Forelimb muscle (tissue), 1 donor: ENCODE measurements at regions not wholly inside any gene's neighbourhood (a gene's known extent, or its start where the extent isn't known, plus 50 kb on each side); places are given as distances from the start of the nearest gene placed in this dataset.

Experiments used
- DNase-seq: peaks from one replicate; pipeline ENCODE4 v3.0.0-alpha.2; 2013; ENCODE audit warnings: low read depth

DNA sequence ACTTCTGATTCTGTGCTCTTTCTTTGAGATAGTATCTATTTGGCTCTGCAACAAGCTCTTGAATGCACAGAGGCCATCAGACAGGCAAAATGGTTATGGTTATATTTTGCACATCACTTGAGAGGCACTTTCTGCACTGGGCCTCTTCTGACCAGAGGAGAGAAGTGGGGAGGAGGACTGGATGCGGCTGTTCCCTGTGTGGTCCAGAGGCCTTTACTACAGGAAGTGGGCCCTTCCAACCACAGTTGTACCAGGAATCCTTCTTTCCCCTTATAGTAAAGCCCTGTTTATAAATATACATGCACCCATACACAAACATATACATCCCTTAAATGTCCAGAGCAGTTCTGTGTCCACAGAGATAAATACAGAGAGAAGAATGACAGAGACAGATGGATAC, 182.7 kb upstream of the HHIP start:
- no peak for DNase-seq

DNA sequence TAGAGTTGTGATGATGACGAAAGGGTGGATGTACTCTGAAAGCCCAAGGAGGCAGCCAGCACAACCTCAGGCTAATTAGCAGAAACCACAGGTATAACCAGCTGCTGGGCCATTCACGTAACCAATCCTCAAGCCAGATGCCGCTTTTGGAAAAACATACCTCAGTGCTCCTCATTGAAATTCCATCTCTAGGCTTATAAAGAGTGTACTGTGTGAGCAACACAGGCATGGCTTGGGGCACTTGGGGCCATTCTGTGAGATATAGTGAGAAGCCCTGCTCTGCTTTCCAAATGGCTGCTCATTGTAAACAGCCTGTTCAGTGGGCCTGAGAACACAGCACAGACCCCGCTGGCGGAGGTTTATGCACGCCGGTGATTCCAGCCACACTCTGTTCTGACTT, 182.1 kb upstream of the HHIP start:
- no peak for DNase-seq

DNA sequence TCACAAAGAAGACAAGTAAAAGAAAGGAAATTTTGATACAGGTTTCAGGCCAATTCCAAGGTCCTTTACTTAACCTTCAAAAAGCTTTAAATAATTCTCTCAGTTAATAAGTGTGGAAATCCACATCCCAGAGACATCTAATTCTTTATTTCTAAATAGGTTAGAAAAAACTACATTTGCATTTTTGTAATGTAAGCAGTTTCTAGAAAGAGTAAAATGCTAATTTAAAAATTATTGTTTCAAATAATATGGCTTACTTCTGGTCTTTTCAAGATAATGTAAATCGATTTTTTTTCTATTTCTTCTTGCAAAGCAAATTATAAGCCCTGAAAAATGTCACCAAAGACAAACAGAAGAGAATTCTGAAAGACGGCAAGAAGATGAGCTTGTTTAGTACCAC, 180.4 kb upstream of the HHIP start:
- DNase-seq, result no peak

DNA sequence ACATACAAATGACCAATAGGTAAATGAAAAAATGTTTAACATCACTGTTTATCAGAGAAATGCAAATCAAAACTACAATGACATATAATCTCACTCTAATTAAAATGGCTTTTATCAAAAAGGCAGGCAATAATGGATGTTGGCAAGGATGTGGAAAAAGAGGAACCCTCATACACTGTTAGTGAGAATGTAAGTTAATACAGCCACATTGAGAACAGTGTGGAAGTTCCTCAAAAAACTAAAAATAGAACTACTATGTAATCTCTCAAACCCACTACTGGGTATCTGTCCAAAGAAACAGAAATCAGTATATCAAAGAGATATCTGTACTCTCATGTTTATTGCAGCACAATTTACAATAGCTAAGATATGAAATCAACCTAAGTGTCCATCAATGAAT, 165.9 kb upstream of the HHIP start:
- no peak for DNase-seq

DNA sequence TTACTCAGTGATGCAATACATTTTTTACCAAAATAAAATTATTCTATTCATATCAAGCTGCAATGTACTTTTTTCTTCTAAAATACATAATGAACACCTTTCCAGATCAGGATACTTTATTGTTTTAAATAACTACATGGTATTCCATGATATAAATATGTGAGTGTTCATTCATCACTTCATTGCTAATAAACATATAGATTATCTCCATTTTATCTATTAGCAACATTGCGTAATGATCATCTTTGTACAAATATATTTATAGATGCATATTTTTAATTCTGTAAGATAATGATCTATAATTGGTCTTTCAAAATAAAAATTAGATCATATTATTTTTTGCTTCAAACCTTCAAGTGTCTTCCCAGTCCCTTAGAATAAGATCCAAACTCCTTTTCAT, 156.1 kb upstream of the HHIP start:
- no peak for DNase-seq

DNA sequence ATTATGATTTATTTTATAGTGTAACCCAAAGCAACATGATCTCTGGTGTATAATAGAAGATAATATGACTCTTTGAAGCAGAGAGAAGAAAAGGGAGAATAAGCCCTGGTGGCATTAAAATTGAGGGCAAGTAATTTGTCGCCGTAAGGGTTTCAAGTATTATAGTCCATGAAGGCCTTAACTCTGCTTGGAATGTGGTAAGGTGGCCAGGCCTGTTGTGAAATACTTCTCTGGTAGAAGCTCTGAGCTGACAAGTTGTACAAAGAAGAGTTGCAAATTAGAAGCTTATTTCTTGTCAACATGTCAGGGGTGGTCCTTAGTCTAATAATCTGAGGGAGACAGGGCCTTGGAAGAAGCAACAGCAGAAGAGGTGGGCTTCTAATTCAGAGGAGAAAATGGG, 151.7 kb upstream of the HHIP start:
- DNase-seq, result no peak

DNA sequence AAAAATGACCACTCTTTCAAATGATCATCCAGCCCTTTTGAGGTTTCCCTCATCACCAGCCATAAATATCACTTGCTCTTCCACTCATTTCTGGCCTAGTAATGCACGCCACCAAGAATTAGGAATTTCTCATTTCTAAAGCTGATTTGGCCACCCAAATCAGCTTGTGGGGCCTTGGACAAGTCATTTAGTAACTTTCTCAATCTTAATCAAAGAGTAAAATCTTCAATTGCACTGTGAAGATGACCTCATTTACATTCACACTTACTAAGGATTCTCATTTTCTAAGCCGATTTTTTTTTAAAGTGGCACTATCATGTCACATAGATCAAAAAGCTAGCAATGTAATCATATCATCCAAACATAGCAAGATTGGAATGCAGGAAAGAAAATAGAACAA, 150.0 kb upstream of the HHIP start:
- DNase-seq, result no peak

DNA sequence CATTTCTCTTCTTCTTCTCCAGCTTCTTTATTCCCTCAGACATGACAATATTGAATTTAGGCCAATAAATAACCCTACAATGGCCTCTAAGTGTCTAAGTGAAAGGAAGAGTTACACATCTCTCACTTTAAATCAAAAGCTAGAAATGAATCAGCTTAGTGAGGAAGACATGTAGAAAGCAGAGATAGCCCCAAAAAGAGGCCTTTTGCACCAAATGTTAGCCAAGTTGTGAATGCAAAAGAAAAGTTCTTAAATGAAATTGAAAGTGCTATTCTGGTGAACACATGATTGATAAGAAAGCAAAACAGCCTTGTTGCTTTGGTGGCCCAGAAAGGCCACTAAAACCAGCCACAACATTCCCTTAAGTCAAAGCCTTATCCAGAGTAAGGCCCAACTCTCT, 146.2 kb upstream of the HHIP start:
- DNase-seq, result no peak

DNA sequence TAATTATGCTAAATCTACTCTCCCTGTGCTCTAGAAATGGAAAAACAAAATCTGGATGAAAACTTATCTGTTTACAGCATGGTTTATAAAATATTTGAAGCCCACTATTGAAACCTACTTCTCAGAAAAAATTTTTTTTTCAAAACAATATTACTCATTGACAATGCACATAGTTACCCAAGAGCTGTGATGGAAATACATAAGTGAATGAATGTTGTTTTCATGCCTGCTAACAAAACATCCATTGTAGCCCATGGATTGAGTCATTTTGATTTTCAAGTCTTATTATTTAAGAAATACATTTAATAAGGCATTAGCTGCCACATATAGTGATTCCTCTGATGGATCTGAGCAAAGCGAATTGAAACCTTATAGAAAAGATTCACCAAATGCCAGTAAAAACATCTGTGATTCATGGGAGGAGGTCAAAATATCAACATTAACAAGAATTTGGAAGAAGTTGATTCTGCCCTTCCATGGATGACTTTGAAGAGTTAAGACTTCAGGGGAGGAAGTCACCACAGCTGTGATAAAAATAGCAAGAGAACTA, 144.7 kb upstream of the HHIP start:
- DNase-seq, result no peak

DNA sequence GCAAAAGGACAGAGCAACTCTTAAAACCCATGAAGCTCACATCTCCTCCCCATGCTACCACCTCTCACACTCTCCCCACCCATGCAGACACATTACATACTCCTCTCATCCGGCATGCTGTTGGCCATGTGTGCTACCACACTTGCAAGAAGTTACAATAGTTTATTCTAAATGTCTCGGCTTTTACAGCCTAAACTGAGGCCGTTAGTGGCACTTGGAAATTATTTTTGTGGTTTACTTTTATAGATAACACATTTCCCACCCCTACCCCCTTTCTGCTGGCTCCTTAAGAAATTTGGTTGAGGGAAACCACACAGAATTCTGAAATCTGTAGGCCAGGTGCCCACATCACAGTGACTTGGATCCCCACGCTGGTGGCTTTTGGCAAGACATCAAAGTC, 141.1 kb upstream of the HHIP start:
- no peak for DNase-seq

DNA sequence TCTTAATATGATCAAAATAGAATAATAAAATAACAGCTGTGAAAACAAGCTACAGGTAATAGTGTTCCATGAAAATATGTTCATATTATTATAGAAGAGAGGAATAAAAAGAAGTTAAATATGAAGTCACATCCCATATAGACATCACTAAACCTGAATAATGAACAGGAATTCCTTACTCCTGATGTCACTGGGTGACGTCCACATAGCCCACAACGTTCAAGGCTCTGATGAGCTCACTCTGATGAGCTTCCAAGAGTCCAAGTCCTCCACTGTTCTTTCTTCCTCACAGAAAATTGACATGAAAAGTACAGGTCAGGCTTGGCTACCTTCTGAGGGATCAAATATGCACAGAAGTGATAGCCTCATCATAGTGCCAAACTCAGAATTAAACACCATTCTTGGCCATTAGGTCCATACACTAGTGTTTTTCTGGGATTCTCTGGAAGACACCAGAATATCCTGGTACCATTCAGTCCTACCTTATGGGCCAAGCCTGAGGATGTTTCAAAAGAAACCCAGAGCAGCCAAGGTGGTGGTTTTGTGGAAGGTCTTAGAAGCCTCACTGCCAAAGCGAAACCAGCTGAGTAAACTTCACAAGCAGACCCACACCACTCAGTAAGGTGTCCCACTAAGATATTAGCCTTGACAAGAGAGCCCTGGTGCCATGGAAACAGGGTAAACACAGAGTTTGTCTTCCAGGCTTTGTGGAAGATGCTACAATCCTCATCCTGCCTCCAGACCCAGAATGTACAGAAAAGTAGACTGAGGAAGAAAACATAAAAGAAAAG, 138.4 kb upstream of the HHIP start:
- no peak for DNase-seq

DNA sequence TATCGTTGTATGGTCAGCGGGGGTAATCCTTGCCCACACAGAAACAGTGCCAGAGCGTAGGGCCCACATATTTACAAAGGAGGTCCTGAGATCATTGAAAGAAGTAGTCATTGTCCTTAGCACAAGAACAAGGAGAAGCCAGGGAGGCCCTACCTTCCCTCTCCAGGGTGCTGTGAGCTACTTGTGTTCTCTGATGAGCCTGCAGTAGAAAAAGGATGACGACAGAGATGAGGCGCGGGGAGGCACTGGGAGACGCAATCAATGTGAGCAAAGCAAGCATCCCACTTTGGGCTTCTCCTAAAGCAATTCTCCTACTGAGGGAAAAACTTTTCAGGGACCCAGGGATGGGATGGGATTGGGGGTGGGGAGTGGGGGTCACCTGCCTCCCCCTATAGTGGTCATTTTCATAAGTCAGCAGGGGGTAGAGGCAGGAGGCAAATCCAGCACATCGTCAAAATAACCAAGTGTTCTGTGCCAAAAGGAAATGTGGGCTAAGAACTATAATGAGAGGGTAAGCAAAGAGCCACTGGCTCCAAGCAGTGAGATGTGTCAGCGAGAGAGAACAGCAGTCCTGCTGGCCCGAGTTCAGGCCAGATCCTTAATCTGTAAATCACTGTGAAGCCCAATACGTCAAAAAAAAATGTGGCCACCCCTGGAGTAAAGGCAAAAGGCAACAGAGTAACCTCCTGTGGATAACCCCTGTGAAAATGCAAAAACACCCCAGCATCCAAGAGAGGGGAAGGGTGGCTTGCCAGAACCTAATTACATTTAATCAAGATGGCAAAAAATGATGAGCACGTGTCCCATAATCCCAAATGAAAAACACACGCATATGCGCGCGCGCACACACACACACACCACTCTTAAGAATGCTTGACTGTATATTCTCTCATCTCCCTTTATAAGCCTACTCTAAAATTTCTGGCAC, 136.6 kb upstream of the HHIP start:
- DNase-seq, result no peak

DNA sequence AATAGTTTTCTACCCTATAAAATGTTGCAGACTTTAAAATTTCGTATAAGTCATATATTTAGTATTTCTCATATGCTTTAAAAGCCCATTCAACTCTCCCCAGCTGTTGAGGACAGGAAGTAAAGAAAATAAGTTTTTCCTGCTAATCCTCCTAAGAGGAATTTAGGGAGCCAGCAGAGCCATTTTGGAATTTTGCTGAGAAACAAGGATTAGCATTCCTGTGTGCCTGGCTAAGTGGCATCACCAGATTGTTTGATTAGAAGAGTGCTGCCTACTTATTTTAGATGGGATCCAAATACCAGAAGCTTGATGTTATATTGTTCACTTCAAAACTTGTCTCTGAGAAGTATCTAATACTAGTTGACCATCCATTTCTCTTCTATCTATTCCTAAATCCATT, 131.2 kb upstream of the HHIP start:
- no peak for DNase-seq

DNA sequence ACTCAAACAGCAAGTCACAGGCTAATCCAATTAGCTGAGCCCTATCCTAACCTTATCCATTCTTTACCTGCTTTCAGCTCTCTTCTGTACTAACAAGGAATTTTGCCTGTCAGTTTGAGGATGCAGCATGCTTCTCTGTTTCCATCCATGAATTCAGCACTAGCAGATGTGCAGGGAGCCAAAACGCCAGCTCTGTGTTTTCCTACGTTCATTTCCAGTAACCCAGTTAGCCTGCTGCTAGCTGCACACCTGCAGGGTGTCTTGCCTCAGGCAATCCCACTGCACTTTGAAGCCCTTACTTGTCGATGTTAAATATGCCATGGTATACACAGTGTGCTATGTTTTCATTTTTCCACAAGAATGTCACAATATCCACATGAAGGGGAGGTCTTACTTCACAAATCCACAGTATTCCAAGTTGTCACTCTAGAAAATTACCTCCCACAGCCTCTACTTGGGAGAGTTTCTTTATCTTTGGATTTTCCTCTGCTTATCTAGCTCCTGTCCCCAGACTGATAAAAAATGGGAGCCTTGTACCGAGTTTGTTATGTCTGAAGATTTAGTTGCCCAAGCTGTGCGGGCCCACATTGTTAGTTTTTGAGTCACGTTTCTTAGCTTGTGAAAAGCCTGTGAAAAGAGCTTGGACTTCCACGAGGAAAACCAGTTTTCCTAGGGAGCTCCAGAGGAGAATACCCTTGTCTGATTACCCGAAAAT, 127.6 kb upstream of the HHIP start:
- DNase-seq, result no peak

DNA sequence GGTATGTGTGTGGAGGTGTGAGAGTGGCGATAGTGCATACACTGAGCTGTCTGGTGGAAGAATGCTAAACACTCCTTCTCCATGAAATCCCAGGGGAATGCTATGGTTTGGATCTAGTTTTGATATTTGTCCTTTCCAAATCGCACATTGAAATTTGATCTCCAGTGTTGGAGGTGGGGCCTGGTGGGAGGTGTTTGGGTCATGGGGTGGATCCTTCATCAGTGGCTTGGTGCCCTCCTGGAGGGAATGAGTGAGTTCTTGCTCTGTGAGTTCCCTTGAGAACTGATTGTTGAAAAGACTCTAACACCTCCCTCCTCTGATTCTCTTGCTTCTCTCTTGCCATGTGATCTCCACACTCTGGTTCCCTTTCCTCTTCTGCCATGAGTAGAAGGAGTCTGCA, 114.1 kb upstream of the HHIP start:
- no peak for DNase-seq

DNA sequence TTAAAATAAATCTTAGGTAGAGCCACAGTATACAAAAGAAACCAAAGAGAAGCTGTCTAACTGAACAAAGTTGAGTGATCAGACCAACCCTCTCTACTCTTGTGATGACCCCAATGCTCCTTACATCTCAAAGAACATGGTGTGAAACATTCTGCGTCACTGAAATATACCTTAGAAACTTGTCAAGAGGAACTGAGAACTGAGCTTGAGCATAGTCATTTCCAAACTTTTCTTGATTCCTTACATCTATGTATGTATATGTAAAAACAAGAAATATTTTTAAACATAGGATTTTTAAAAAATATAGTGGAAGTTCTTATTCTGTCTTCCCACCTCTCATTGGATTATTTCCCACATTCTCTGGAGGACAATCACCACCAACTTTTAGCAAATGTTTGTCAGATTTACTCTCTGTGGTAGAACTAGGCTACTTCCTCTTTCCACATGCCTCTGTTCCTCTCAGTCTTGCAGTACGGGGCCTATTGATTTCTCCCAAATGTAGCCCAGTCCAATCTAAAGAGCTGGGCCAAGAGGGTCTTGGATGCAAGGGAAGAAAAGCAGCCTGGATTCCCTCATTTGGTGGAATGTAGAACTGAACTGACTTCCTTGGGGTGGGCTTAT, 98.2 kb upstream of the HHIP start:
- no peak for DNase-seq

DNA sequence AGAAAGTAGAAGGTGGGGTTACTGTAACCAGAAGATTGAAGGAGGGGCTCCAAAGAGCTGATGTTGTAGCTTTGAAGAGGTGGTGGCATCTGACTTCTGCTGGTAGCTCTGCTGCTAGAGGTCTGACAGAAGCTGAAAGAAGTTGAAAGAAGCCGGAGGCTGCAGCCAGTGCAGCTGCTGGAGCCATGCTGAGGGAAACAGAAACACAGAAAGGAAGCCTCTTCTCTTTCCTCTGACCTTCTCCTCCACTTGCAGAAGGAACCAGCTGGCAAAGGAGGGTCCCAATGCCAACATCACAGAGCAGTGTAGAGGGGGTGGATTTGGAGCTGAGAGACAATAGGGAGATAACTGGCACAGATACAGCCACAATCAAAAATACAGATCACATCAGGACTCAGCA, 89.3 kb upstream of the HHIP start:
- no peak for DNase-seq

DNA sequence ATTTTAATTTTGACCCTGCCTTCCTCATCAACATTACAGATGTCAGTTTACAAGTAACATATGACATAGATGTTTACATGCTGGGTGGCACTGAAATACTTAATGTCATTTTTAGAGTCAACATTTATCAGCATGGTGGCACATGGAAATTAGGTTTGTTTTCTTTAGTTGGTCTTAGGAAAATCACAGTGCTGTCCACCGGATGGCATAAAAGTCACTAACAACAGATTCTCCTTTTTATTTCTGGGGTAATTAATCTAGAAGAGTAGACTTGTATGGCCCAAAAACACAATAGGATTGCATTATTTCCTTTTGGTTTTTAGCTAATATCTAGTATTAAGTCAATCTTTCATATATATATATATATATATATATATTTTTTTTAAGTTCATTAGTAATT, 88.6 kb upstream of the HHIP start:
- DNase-seq, result no peak

DNA sequence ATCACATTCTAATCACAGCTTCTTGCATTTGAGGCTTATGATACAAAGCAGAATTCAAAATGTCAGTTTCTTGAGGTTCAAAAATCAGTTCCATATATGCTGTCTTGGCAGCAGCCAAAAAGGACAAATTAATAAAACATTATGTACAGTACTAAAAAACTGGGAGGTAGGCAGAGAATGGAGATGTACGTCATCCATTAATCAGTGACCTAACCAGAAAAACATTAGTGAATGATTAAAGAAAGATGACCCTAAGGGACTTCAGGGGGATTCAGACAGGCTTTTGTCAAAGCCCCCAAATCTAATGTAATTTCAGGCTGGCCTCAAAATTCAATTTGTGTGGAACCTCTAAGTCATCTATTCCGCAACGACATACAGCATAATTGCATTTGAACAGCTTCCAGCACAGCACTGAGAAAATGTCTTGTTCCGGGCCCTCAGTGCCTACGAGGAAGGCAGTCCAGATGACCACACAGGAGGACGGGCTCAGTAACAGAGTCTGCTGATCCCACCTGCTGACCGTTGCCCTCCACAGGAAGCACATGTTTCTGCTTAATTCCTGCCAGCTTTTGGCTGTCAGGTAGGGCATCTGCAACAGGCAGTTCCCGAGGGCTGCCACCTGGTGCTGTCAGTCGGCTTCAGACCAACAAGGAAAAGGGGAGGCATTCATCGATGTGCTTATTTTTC, 83.8 kb upstream of the HHIP start:
- DNase-seq, result no peak

DNA sequence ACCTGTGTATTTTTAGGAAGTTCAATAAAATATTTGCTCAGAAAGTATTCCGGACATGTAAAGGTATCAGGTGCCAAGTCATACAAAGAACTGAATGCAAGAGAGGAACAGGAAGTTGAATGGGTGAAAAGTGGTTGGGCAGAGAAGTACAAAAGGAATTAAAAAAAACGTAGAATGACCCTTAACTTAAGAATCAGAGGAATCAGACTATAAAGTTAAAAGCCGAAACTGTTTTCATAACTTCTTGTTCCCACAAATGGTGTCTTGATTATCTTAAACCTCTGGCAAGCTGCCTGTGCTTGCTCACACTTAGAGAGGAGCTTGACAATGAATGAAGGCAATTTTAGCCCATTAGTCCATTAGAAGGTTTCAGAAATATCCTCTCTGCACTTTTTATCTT, 81.6 kb upstream of the HHIP start:
- DNase-seq, result no peak

DNA sequence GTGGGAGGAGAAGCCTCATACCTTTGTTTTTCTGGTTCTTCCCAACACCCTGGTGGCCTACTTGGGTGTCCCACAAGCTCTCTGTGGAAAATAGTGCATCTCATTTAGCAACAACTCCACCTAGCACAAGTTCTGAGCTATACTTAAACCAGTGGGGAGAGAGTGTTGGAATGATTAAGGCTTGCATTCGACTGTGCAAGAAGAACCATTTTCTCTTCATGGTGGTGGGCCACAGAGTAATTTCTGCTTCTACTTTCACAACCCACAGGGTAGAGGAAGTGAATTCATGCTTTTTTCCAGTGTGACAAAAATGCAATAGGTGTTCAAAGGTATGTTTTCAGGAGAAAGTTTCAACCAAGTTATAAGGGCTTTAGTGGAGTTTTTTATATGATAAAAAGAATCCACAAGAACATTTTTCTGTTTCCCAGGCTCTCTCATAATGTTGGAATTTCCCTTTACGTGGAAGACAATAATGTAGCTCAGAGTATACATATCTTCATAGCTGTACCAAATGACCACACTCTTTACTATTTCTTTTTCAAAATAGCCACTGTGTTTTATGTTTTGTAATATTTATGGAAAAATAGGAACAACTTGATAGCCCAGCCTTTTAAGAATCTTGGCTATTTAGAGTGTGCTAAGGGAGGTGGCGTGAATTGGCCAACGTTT, 80.3 kb upstream of the HHIP start:
- no peak for DNase-seq
